BJ (cell line): ENCODE measurements at regions not wholly inside any gene's neighbourhood (a gene's known extent, or its start where the extent isn't known, plus 50 kb on each side); places are given as distances from the start of the nearest gene placed in this dataset.

Source experiments
- CTCF ChIA-PET: fragments of 350-600 bp; formaldehyde crosslinking; extraction: SDS; loops from one replicate; lab custom pipeline; 2021; ENCODE audit warnings: antibody characterized with exemption, inconsistent platforms; lab: Yijun Ruan, JAX
- POLR2A ChIA-PET: fragments of 300-600 bp; sonication (Branson Sonifier 250); formaldehyde crosslinking; extraction: SDS; loops from one replicate; lab custom pipeline; 2021; ENCODE audit warnings: antibody characterized with exemption; lab: Charles Lee
- DNase-seq: peaks from one replicate; pipeline ENCODE4 v3.0.0-alpha.2; 2011; ENCODE audit warnings: low read depth
- H3K27me3 ChIP-seq: 2 replicates; pipeline ENCODE4 v1.6.0; 2011; ENCODE audit warnings: low read length; ENCODE audit not compliant: control insufficient read depth, insufficient read depth
- H3K36me3 ChIP-seq: 2 replicates; pipeline ENCODE4 v1.5.1; 2011; ENCODE audit warnings: low read length; ENCODE audit not compliant: control insufficient read depth, insufficient read depth
- H3K4me3 ChIP-seq: 2 replicates; pipeline ENCODE4 v1.5.1; 2011; ENCODE audit warnings: low read depth, mild to moderate bottlenecking, control low read depth, low read length
- CTCF ChIP-seq: IDR thresholded peaks from 2 replicates; pipeline ENCODE4 v1.5.1; 2011; ENCODE audit warnings: low read depth, mild to moderate bottlenecking, control low read depth, inconsistent platforms, low read length, moderate library complexity; ENCODE audit not compliant: insufficient read depth

GRCh38 chr2:8533923-8534322 is 147.9 kb upstream of the ID2 start:
- H3K36me3 ChIP-seq, result no peaks in the 10 kb centered on the region
- ChIA-PET POLR2A (no interaction called here), CTCF (interaction anchor here (1.2 kb wide), 1 partner anchor 1107 kb away, joined by 3 read pairs; no protein-coding TSS in a partner anchor)
- no peak overlapping the region for H3K4me3 ChIP-seq
- TF ChIP-seq CTCF, result no peak
- H3K27me3 ChIP-seq, result 0 out of 2 replicates have a peak, but pooled peaks cover 1% of the 10 kb centered on the region
- no peak for DNase-seq

- no peak for DNase-seq
- no peaks in the 10 kb centered on the region for H3K36me3 ChIP-seq
- CTCF ChIA-PET, result interaction anchor here (1.1 kb wide), 1 partner anchor 14 kb away, joined by 3 read pairs; no protein-coding TSS in a partner anchor
- no peak overlapping the region for H3K4me3 ChIP-seq
- POLR2A ChIA-PET, result interaction anchor here (0.5 kb wide), 1 partner anchor 126 kb away, joined by 6 read pairs; no protein-coding TSS in a partner anchor
- TF ChIP-seq CTCF, result no peak
- H3K27me3 ChIP-seq, result 0 out of 2 replicates have a peak, but pooled peaks cover 1% of the 10 kb centered on the region
Measured at GRCh38 chr2:8534386-8534728, 147.5 kb upstream of the ID2 start.

- no peak for DNase-seq
- POLR2A ChIA-PET, result interaction anchor here (0.5 to 0.7 kb wide), 2 partner anchors 126 to 687 kb away, joined by 3 to 6 read pairs; no protein-coding TSS in a partner anchor
- H3K27me3 ChIP-seq, result 0 out of 2 replicates have a peak, but pooled peaks cover 1% of the 10 kb centered on the region
- no peaks in the 10 kb centered on the region for H3K36me3 ChIP-seq
- H3K4me3 ChIP-seq, result no peak overlapping the region
- no peak for TF ChIP-seq CTCF
- CTCF ChIA-PET, result interaction anchor here (1.1 kb wide), 1 partner anchor 14 kb away, joined by 3 read pairs; no protein-coding TSS in a partner anchor
Measured at GRCh38 chr2:8534729-8535468, 147.0 kb upstream of the ID2 start.

- ChIA-PET POLR2A (no interaction called here), CTCF (interaction anchor here (1.1 kb wide), 1 partner anchor 15 kb away, joined by 3 read pairs; no protein-coding TSS in a partner anchor)
- no peak overlapping the region for H3K4me3 ChIP-seq
- no peak for DNase-seq
- H3K36me3 ChIP-seq, result no peaks in the 10 kb centered on the region
- peaks cover 1% of the 10 kb centered on the region; the same call in 1 of the 2 replicates for H3K27me3 ChIP-seq
- no peak for TF ChIP-seq CTCF
Measured at GRCh38 chr2:8535469-8535795, 146.4 kb upstream of the ID2 start.

- DNase-seq, result no peak
- TF ChIP-seq CTCF, result no peak
- H3K4me3 ChIP-seq, result no peak overlapping the region
- POLR2A ChIA-PET, result no interaction called here
- no peaks in the 10 kb centered on the region for H3K36me3 ChIP-seq
- peaks cover 3% of the 10 kb centered on the region; the same call in 1 of the 2 replicates for H3K27me3 ChIP-seq
- CTCF ChIA-PET, result interaction anchor here (0.8 kb wide), 1 partner anchor 10 kb away, joined by 5 read pairs; no protein-coding TSS in a partner anchor
Measured at GRCh38 chr2:8535821-8536685, 145.8 kb upstream of the ID2 start.
